Fibroblast of mammary gland (primary cell): ENCODE measurements at regions not wholly inside any gene's neighbourhood (a gene's known extent, or its start where the extent isn't known, plus 50 kb on each side); places are given as distances from the start of the nearest gene placed in this dataset.

Experiments used
- DNase-seq: peaks from one replicate; pipeline ENCODE4 v3.0.0-alpha.2; 2010; ENCODE audit warnings: low read depth
- H3K4me3 ChIP-seq: 2 replicates; pipeline ENCODE4 v1.5.1; 2011; ENCODE audit warnings: low read depth, mild to moderate bottlenecking, low read length, moderate library complexity; ENCODE audit not compliant: control insufficient read depth
- TF ChIP-seq, protein P1 (sequence below): conservative IDR thresholded peaks from 2 replicates; pipeline ENCODE4 v1.5.1; 2011; ENCODE audit warnings: low read depth, low read length, inconsistent platforms; ENCODE audit not compliant: control insufficient read depth, insufficient read depth

- no peak overlapping the region for H3K4me3 ChIP-seq
- TF ChIP-seq, protein P1, sequence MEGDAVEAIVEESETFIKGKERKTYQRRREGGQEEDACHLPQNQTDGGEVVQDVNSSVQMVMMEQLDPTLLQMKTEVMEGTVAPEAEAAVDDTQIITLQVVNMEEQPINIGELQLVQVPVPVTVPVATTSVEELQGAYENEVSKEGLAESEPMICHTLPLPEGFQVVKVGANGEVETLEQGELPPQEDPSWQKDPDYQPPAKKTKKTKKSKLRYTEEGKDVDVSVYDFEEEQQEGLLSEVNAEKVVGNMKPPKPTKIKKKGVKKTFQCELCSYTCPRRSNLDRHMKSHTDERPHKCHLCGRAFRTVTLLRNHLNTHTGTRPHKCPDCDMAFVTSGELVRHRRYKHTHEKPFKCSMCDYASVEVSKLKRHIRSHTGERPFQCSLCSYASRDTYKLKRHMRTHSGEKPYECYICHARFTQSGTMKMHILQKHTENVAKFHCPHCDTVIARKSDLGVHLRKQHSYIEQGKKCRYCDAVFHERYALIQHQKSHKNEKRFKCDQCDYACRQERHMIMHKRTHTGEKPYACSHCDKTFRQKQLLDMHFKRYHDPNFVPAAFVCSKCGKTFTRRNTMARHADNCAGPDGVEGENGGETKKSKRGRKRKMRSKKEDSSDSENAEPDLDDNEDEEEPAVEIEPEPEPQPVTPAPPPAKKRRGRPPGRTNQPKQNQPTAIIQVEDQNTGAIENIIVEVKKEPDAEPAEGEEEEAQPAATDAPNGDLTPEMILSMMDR = no peak
- DNase-seq = no peak
Measured at GRCh38 chr6:4287811-4288244, 152.5 kb upstream of the ECI2 start.

- TF ChIP-seq, protein P1 = no peak
- DNase-seq = no peak
- no peak overlapping the region for H3K4me3 ChIP-seq
Measured at GRCh38 chr6:4287372-4287771, 152.0 kb upstream of the ECI2 start.

GRCh38 chr6:4282926-4283325, 147.6 kb upstream of the ECI2 start:
- no peak overlapping the region for H3K4me3 ChIP-seq
- DNase-seq = no peak
- TF ChIP-seq, protein P1 = no peak

DNA sequence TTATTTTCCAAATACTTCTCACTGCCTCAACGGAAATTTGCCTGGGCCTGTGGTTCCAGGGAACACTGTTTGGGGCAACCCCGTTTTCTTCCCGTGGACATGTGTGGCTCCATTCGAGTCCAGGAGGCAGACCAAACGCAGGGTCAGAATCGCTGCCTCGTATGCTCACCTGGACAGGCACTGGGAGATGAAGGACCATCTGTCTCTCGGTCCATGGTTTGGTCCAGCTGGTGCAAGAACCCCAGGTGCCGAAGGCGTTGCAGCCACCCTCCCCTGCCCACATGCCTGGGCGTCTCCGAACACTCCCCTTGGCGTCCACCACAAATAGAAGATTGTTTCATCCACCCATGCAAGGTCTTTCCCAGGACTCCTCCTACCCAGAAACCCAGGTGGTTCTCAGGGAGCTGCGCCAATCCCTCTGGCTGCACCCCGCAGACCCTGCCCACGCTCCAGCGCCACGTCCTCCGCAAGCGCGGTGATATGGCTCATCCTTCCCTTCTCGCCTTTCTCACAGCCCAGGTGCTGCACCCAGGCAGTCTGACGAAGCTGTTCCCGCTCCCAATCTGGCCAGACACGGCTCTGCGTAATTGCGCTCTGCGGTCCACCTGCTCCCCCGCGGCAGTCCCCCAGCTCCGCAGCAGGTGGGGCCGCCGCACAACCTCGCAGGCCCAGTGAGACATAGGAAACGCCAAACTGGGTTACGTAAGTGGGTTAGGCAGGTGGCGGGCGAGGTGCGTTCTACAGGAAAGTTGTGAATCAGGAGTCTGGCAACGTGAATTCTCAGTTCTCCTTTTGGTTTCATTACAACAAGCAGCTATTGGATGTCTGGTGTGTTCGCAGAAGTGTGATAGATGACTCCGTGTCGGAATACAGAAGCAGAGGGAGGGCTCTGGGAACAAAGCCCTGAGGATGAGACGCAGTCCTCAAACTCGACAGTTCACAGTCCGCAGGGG, 146.2 kb upstream of the ECI2 start:
- TF ChIP-seq, protein P1 = no peak
- peak; percentile 25 for DNase-seq
- H3K4me3 ChIP-seq = no peak overlapping the region

DNA sequence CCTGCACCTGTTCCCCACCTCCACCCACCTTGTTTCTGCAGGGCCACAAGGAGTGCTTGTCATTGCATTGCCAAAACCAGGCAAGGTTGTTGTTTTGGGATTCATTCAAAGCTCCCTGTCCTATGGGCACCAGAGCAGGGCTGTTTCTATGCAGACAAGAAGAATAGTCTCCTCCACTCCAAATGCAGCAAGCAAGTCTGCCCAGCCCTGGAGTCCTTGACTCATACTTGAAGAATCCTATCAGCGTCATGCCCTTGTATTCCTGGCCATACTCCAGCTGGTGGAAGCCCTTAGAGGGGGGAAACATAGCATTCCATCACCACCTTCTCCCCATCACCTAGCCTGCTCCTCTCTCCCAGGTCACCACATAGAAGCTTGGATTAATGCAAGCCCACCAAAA, 145.3 kb upstream of the ECI2 start:
- peak; percentile 70 for DNase-seq
- no peak overlapping the region for H3K4me3 ChIP-seq
- TF ChIP-seq, protein P1 = no peak

- H3K4me3 ChIP-seq = no peak overlapping the region
- DNase-seq = no peak
- TF ChIP-seq, protein P1 = no peak
Measured at GRCh38 chr6:4280031-4280430, 144.7 kb upstream of the ECI2 start.
